Parathyroid adenoma (tissue), 2 donors: ENCODE measurements at regions not wholly inside any gene's neighbourhood (a gene's known extent, or its start where the extent isn't known, plus 50 kb on each side); places are given as distances from the start of the nearest gene placed in this dataset.
"Not testable (repeated sequence)": the region's sequence is repeated elsewhere in the genome, so short reads cannot be mapped to it uniquely, and the experiment has no call there.

Source experiments
- H2AFZ ChIP-seq: fragments of 300-600 bp; sonication (generic); one replicate; pipeline ENCODE4 v1.7.0; 2017; ENCODE audit warnings: antibody characterized with exemption, mild to moderate bottlenecking
- H3K27ac ChIP-seq: fragments of 300-600 bp; sonication (generic); one replicate; pipeline ENCODE4 v1.7.0; 2017
- H3K27me3 ChIP-seq: fragments of 300-600 bp; sonication (generic); one replicate; pipeline ENCODE4 v1.7.0; 2017; ENCODE audit warnings: low read length; ENCODE audit not compliant: control insufficient read depth, insufficient read depth
- H3K36me3 ChIP-seq: fragments of 300-600 bp; sonication (generic); one replicate; pipeline ENCODE4 v1.7.0; 2017; ENCODE audit warnings: low read length; ENCODE audit not compliant: control insufficient read depth, insufficient read depth
- H3K4me1 ChIP-seq: fragments of 300-600 bp; sonication (generic); one replicate; pipeline ENCODE4 v1.7.0; 2017; ENCODE audit warnings: control low read depth
- H3K4me2 ChIP-seq: fragments of 300-600 bp; sonication (generic); one replicate; pipeline ENCODE4 v1.7.0; 2017; ENCODE audit warnings: low read length
- H3K4me3 ChIP-seq: fragments of 300-600 bp; sonication (generic); one replicate; pipeline ENCODE4 v1.7.0; 2017; ENCODE audit warnings: low read depth, low read length
- H3K79me2 ChIP-seq: fragments of 300-600 bp; sonication (generic); one replicate; pipeline ENCODE4 v1.7.0; 2017; ENCODE audit warnings: control low read depth
- H3K9ac ChIP-seq: fragments of 300-600 bp; sonication (generic); one replicate; pipeline ENCODE4 v1.7.0; 2017; ENCODE audit warnings: mild to moderate bottlenecking
- H3K9me3 ChIP-seq: fragments of 300-600 bp; sonication (generic); one replicate; pipeline ENCODE4 v1.7.0; 2017; ENCODE audit warnings: low read length; ENCODE audit not compliant: control insufficient read depth
- TF ChIP-seq, protein P1 (sequence below): fragments of 300-600 bp; sonication (generic); IDR thresholded peaks from one replicate; pipeline ENCODE4 v1.7.0; 2017; ENCODE audit warnings: antibody characterized with exemption, mild to moderate bottlenecking
- donor health status: primary hyperparathyroidism.

DNA sequence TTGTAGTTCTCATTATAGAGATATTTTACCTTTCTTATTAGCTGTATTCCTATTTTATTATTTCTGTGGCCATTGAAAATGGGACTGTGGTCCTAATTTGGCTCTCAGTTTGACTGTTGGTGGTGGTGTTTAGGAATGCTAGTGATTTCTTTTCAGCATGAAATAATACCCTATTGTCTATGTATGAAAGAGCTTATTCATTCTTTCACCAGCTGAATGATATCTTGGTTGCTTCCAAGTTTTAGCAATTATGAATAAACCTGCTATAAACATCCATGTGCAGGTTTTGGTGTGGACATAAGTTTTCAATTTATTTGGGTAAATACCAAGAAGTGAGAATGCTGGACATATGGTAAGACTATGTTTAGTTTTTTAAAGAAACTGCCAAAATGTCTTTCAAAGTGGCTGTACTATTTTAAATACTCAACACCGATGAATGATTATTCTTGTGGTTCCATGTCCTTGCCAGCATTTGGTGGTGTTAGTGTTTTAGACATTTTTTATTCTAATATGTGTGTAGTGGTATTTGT lies 501.6 kb upstream of the GYPC start:
- no peaks in the 10 kb centered on the region for H3K27me3 ChIP-seq
- H3K9me3 ChIP-seq: no peaks in the 10 kb centered on the region
- TF ChIP-seq, protein P1, sequence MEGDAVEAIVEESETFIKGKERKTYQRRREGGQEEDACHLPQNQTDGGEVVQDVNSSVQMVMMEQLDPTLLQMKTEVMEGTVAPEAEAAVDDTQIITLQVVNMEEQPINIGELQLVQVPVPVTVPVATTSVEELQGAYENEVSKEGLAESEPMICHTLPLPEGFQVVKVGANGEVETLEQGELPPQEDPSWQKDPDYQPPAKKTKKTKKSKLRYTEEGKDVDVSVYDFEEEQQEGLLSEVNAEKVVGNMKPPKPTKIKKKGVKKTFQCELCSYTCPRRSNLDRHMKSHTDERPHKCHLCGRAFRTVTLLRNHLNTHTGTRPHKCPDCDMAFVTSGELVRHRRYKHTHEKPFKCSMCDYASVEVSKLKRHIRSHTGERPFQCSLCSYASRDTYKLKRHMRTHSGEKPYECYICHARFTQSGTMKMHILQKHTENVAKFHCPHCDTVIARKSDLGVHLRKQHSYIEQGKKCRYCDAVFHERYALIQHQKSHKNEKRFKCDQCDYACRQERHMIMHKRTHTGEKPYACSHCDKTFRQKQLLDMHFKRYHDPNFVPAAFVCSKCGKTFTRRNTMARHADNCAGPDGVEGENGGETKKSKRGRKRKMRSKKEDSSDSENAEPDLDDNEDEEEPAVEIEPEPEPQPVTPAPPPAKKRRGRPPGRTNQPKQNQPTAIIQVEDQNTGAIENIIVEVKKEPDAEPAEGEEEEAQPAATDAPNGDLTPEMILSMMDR: no peak
- no peaks in the 10 kb centered on the region for H3K4me1 ChIP-seq
- no peak overlapping the region for H3K4me3 ChIP-seq
- H3K79me2 ChIP-seq: no peaks in the 10 kb centered on the region
- H2AFZ ChIP-seq: no peak overlapping the region
- no peaks in the 10 kb centered on the region for H3K36me3 ChIP-seq
- H3K4me2 ChIP-seq: no peak overlapping the region
- no peak overlapping the region for H3K9ac ChIP-seq
- H3K27ac ChIP-seq: no peak overlapping the region

- not testable (repeated sequence) for H3K27ac ChIP-seq, H3K79me2 ChIP-seq, H3K9ac ChIP-seq, H3K4me3 ChIP-seq, H3K9me3 ChIP-seq, H3K4me2 ChIP-seq, H3K36me3 ChIP-seq, H3K4me1 ChIP-seq, H3K27me3 ChIP-seq
- H2AFZ ChIP-seq: peak overlapping the region; percentile 43
Observed at GRCh38 chr2:126160950-126161349, 495.0 kb upstream of the GYPC start.

- H2AFZ ChIP-seq: no peak overlapping the region
- H3K27me3 ChIP-seq: no peaks in the 10 kb centered on the region
- H3K79me2 ChIP-seq: no peaks in the 10 kb centered on the region
- no peak overlapping the region for H3K4me3 ChIP-seq
- H3K9me3 ChIP-seq: no peaks in the 10 kb centered on the region
- H3K27ac ChIP-seq: no peak overlapping the region
- TF ChIP-seq, protein P1: no peak
- H3K36me3 ChIP-seq: no peaks in the 10 kb centered on the region
- no peaks in the 10 kb centered on the region for H3K4me1 ChIP-seq
- H3K4me2 ChIP-seq: no peak overlapping the region
- no peak overlapping the region for H3K9ac ChIP-seq
Observed at GRCh38 chr2:126172631-126173184, 483.2 kb upstream of the GYPC start.

DNA sequence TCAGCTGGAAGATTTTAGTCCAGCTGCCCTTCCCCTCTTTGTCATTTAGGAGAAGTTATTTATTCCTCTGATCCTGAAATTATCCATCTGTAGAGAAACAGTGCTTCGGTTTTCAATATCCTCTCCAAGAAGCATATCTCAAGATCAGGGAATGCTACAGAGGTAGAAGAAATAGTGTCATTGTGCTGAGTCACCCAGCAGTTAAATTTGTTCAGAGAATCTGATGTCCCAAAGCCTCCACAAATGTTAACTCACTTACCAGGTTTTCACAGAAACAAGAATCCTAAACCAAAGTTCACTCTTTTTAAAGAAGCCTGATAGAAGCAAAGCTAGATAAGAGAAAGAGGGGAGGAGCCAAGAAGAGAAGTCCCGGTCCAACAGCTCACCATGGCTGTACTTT lies 480.7 kb upstream of the GYPC start:
- Histone ChIP-seq H3K36me3 (no peaks in the 10 kb centered on the region), H3K27ac (no peak overlapping the region), H3K9ac (no peak overlapping the region), H3K27me3 (no peaks in the 10 kb centered on the region), H3K4me3 (no peak overlapping the region), H3K79me2 (no peaks in the 10 kb centered on the region), H3K4me2 (no peak overlapping the region), H3K9me3 (no peaks in the 10 kb centered on the region), H2AFZ (peak overlapping the region; percentile 21), H3K4me1 (no peaks in the 10 kb centered on the region)
- TF ChIP-seq, protein P1: no peak

DNA sequence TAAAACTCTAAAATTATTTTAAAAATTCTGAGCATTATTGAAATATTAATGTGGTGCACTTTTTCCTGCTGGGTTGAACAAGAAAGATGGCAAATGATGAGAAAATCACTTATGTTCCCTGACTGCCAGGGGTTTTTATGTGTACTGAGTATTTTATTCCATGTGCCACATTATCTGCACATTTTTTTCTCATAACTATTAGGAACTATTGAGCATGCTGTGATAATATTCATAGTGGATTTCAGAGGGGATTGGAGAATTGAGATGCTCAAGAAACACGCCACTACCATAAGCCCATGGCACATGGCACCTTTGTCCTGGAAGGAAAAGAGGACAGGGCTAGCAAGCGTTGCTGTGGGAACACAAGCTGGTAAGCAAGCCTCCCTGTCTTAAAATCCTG lies 478.5 kb upstream of the GYPC start:
- H3K36me3 ChIP-seq: no peaks in the 10 kb centered on the region
- TF ChIP-seq, protein P1: no peak
- H3K27me3 ChIP-seq: no peaks in the 10 kb centered on the region
- H3K9ac ChIP-seq: no peak overlapping the region
- H3K27ac ChIP-seq: no peak overlapping the region
- no peaks in the 10 kb centered on the region for H3K4me1 ChIP-seq
- H3K9me3 ChIP-seq: no peaks in the 10 kb centered on the region
- no peak overlapping the region for H3K4me2 ChIP-seq
- no peak overlapping the region for H2AFZ ChIP-seq
- H3K79me2 ChIP-seq: no peaks in the 10 kb centered on the region
- no peak overlapping the region for H3K4me3 ChIP-seq
